GM12878 (cell line): ENCODE measurements at regions not wholly inside any gene's neighbourhood (a gene's known extent, or its start where the extent isn't known, plus 50 kb on each side); places are given as distances from the start of the nearest gene placed in this dataset.

Source experiments
- ATAC-seq: fragments of 200-7000 bp; cut with Tn5 transposase; 3 replicates; pipeline ENCODE4 v1.9.1; 2020; ENCODE audit warnings: mild to moderate bottlenecking, moderate library complexity
- BruUV-seq: library from RNA; stranded (reverse); fragments of 400-500 nt; replicated peaks from 2 replicates; lab custom pipeline; 2021; lab: Mats Ljungman, UMichigan
- CTCF ChIA-PET: fragments of 300-600 bp; sonication (Branson Sonifier 250); formaldehyde crosslinking; extraction: SDS; loops from one replicate; lab custom pipeline; 2021; ENCODE audit warnings: inconsistent platforms; lab: Yijun Ruan, JAX
- POLR2A ChIA-PET: fragments of 350-600 bp; formaldehyde crosslinking; extraction: SDS; loops from one replicate; lab custom pipeline; 2021; ENCODE audit warnings: inconsistent platforms; lab: Charles Lee
- RAD21 ChIA-PET: fragments of 300-600 bp; sonication (Branson Sonifier 250); formaldehyde crosslinking; loops from one replicate; lab custom pipeline; 2023; ENCODE audit warnings: antibody characterized with exemption; ENCODE audit not compliant: unreplicated experiment; lab: Charles Lee
- SMC1A ChIA-PET: fragments of 300-600 bp; sonication (Branson Sonifier 250); formaldehyde crosslinking; loops from one replicate; lab custom pipeline; 2023; ENCODE audit not compliant: unreplicated experiment, uncharacterized antibody; lab: Charles Lee
- DNase-seq: peaks from one replicate; pipeline ENCODE4 v3.0.0-alpha.2; 2011; ENCODE audit warnings: low read depth, low spot score
- FAIRE-seq: peaks from 3 replicates; lab custom pipeline; 2011; peaks lifted over from hg19 to GRCh38; lab: Jason Lieb, UNC
- H2AFZ ChIP-seq: 2 replicates; pipeline ENCODE4 v1.6.0; 2011; ENCODE audit warnings: low read depth, low read length, control low read depth; ENCODE audit not compliant: control insufficient read depth
- H3K27ac ChIP-seq: 2 replicates; pipeline ENCODE4 v1.5.1; 2011; ENCODE audit warnings: control low read depth; ENCODE audit not compliant: control insufficient read depth, insufficient read depth
- H3K27me3 ChIP-seq, 2 experiments: replicated peaks in 1 of 2; 2 replicates each; pipeline versions ENCODE4 v1.6.0 to v1.6.1; 2011; ENCODE audit warnings: low read length in 1 of 2; ENCODE audit not compliant: control insufficient read depth in 2 of 2, insufficient read depth in 2 of 2
- H3K36me3 ChIP-seq, 2 experiments: 2 replicates each; pipeline ENCODE4 v1.5.1; 2011; ENCODE audit warnings: low read length in 1 of 2; ENCODE audit not compliant: control insufficient read depth in 2 of 2, insufficient read depth in 2 of 2
- H3K4me1 ChIP-seq: 2 replicates; pipeline ENCODE4 v1.6.1; 2011; ENCODE audit warnings: mild to moderate bottlenecking, low read length, moderate library complexity, mixed read lengths; ENCODE audit not compliant: control insufficient read depth, insufficient read depth
- H3K4me2 ChIP-seq: 2 replicates; pipeline ENCODE4 v1.6.0; 2011; ENCODE audit warnings: control low read depth; ENCODE audit not compliant: control insufficient read depth, insufficient read depth
- H3K4me3 ChIP-seq: fragments of 200-600 bp; sonication (generic); 2 replicates; pipeline ENCODE4 v1.5.1; 2016
- H3K79me2 ChIP-seq: 2 replicates; pipeline ENCODE4 v1.6.0; 2011; ENCODE audit warnings: low read length; ENCODE audit not compliant: control insufficient read depth, insufficient read depth
- H3K9ac ChIP-seq: 2 replicates; pipeline ENCODE4 v1.8.0; 2011; ENCODE audit warnings: low read length, control low read depth, mixed read lengths; ENCODE audit not compliant: control insufficient read depth, insufficient read depth
- H3K9me3 ChIP-seq: replicated peaks from 3 replicates; pipeline ENCODE4 v1.5.1; 2011; ENCODE audit warnings: mild to moderate bottlenecking, low read length; ENCODE audit not compliant: control insufficient read depth, insufficient read depth
- H4K20me1 ChIP-seq: 2 replicates; pipeline ENCODE4 v1.6.0; 2011; ENCODE audit not compliant: control insufficient read depth, insufficient read depth
- ASH2L ChIP-seq: fragments of 300-600, 200-600 bp; sonication (generic); IDR thresholded peaks from 2 replicates; pipeline ENCODE4 v1.6.1; 2017; ENCODE audit warnings: low read depth, mild to moderate bottlenecking, borderline replicate concordance
- BCLAF1 ChIP-seq: fragments of 450-650 bp; IDR thresholded peaks from 2 replicates; pipeline ENCODE4 v1.6.1; 2017; ENCODE audit warnings: antibody characterized with exemption, mild to moderate bottlenecking, moderate library complexity
- FOS ChIP-seq: IDR thresholded peaks from 3 replicates; pipeline ENCODE4 v1.6.1; 2011; ENCODE audit warnings: borderline replicate concordance; ENCODE audit not compliant: insufficient read length; ENCODE audit errors: extremely low read depth
- GATAD2B ChIP-seq: fragments of 450-650 bp; conservative IDR thresholded peaks from 2 replicates; pipeline ENCODE4 v1.6.1; 2017; ENCODE audit warnings: low read depth, mild to moderate bottlenecking, moderate library complexity
- LARP7 ChIP-seq: fragments of 450-650 bp; IDR thresholded peaks from 2 replicates; pipeline ENCODE4 v1.6.1; 2017; ENCODE audit warnings: mild to moderate bottlenecking
- MEF2B ChIP-seq: fragments of 450-650 bp; IDR thresholded peaks from 2 replicates; pipeline ENCODE4 v1.6.1; 2018; ENCODE audit warnings: mild to moderate bottlenecking, moderate library complexity; ENCODE audit not compliant: partially characterized antibody, poor library complexity, severe bottlenecking
- MYC ChIP-seq: IDR thresholded peaks from 2 replicates; pipeline ENCODE4 v1.6.1; 2011; ENCODE audit warnings: mild to moderate bottlenecking, low read length, moderate library complexity, inconsistent platforms; ENCODE audit not compliant: insufficient read depth, insufficient replicate concordance, insufficient read length, severe bottlenecking
- NFYB ChIP-seq: IDR thresholded peaks from 2 replicates; pipeline ENCODE4 v1.6.1; 2011; ENCODE audit warnings: low read depth, mild to moderate bottlenecking, low read length, improper control_type of control experiment, moderate library complexity; ENCODE audit not compliant: insufficient read depth
- PAX5 ChIP-seq: IDR thresholded peaks from 2 replicates; pipeline ENCODE4 v1.6.1; 2011; ENCODE audit warnings: low read depth, low read length, borderline replicate concordance
- RAD21 ChIP-seq: IDR thresholded peaks from 2 replicates; pipeline ENCODE4 v1.6.1; 2011; ENCODE audit warnings: mild to moderate bottlenecking, low read depth, low read length, moderate library complexity; ENCODE audit not compliant: insufficient read depth
- RFX5 ChIP-seq: IDR thresholded peaks from 2 replicates; pipeline ENCODE4 v1.6.1; 2011; ENCODE audit warnings: low read depth, low read length, improper control_type of control experiment
- RUNX3 ChIP-seq: IDR thresholded peaks from 2 replicates; pipeline ENCODE4 v1.6.1; 2012; ENCODE audit warnings: low read length, inconsistent platforms
- SP1 ChIP-seq: IDR thresholded peaks from one replicate; pipeline ENCODE4 v1.6.1; 2011; ENCODE audit warnings: low read depth, low read length
- SREBF1 ChIP-seq: IDR thresholded peaks from 2 replicates; pipeline ENCODE4 v1.6.1; 2012; ENCODE audit warnings: mild to moderate bottlenecking, low read length
- USF2 ChIP-seq: IDR thresholded peaks from 2 replicates; pipeline ENCODE4 v1.6.1; 2011; ENCODE audit warnings: low read depth, low read length, improper control_type of control experiment, borderline replicate concordance
- ZNF687 ChIP-seq: fragments of 450-650 bp; IDR thresholded peaks from 2 replicates; pipeline ENCODE4 v1.6.1; 2017; ENCODE audit warnings: mild to moderate bottlenecking, moderate library complexity
- WGBS: methylation state at CpG from one replicate; pipeline ENCODE4 v1.1.6; 2016; ENCODE audit warnings: low lambda C conversion rate; ENCODE audit not compliant: insufficient replicate concordance, insufficient coverage; ENCODE audit errors: missing lambda C conversion rate; 5-methylcytosine and 5-hydroxymethylcytosine counted together
- in situ Hi-C: fragments of 300-500 bp; cut with MboI; formaldehyde crosslinking; loops from 9 replicates; pipeline ENCODE4 v1.14.3; 2018; ENCODE audit warnings: mixed read lengths
- intact Hi-C: fragments of 100-400 bp; cut with micrococcal nuclease; formaldehyde crosslinking; loops from one replicate; pipeline ENCODE4 v1.14.2; 2022; ENCODE audit not compliant: unreplicated experiment

DNA sequence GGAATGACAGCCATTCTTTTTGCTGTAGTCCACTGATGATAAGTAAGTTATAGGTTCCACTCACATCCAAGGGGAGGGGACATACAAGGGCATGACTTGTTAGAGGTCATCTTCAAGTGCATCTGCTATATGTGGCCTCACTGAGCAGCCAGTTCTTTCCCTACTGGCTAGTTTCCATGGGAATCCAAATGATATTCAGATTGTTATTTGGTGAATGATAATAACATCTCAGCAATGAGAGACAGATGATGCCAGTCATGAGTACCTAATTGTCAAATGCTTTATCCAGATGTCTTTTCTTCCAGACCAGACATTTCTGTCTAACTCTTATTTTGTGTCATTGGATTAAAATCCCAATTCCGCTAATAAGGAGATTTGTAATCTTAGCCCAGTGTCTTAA lies 460.4 kb upstream of the BOD1L1 start:
- RAD21 ChIA-PET, result no interaction called here
- no peaks in the 10 kb centered on the region for H4K20me1 ChIP-seq
- CTCF ChIA-PET, result no interaction called here
- no peak overlapping the region for H3K27ac ChIP-seq
- no peak overlapping the region for H2AFZ ChIP-seq
- no peaks in the 10 kb centered on the region for H3K9me3 ChIP-seq
- SMC1A ChIA-PET, result interaction anchor here (1.0 to 1.6 kb wide), 3 partner anchors 9 to 12 kb away, joined by 3 to 4 read pairs (median 3); no protein-coding TSS in a partner anchor
- no peaks in the 10 kb centered on the region for H3K79me2 ChIP-seq
- H3K9ac ChIP-seq, result no peak overlapping the region
- POLR2A ChIA-PET, result no interaction called here
- BruUV-seq, result no TSS peak
- 85% methylated on average over 1 of the region's 1 CpG for WGBS
- no peak for DNase-seq
- intact Hi-C loops (no loop called here), in situ Hi-C loops (no loop called here)
- no peak overlapping the region for H3K4me3 ChIP-seq
- H3K4me2 ChIP-seq, result no peak overlapping the region
- no peak for ATAC-seq
- H3K27me3 ChIP-seq, result no peaks in the 10 kb centered on the region
- H3K36me3 ChIP-seq, result no peaks in the 10 kb centered on the region
- no peaks in the 10 kb centered on the region for H3K4me1 ChIP-seq
- no peak for FAIRE-seq
- TF ChIP-seq RAD21, result no peak
- TF ChIP-seq NFYB, result no peak
- no peak for TF ChIP-seq GATAD2B
- TF ChIP-seq ASH2L, result no peak
- no peak for TF ChIP-seq SREBF1
- no peak for TF ChIP-seq RFX5
- TF ChIP-seq LARP7, result no peak
- no peak for TF ChIP-seq PAX5
- no peak for TF ChIP-seq USF2
- TF ChIP-seq RUNX3, result no peak
- TF ChIP-seq MYC, result no peak
- TF ChIP-seq FOS, result no peak
- TF ChIP-seq ZNF687, result no peak
- no peak for TF ChIP-seq MEF2B
- TF ChIP-seq SP1, result no peak
- no peak for TF ChIP-seq BCLAF1
